Activated CD8-positive, alpha-beta memory T cell treated with anti-CD3 and anti-CD28 coated beads for 24 hours (primary cell): ENCODE measurements at regions not wholly inside any gene's neighbourhood (a gene's known extent, or its start where the extent isn't known, plus 50 kb on each side); places are given as distances from the start of the nearest gene placed in this dataset.

Source experiments
- DNase-seq: peaks from one replicate; pipeline ENCODE4 v3.0.0-alpha.2; 2020

- peak; percentile 77 for DNase-seq
Measured at GRCh38 chrX:39577985-39578869, 519.5 kb downstream of the BCOR start.

- no peak for DNase-seq
Measured at GRCh38 chrX:39580043-39580442, 517.7 kb downstream of the BCOR start.

- no peak for DNase-seq
Measured at GRCh38 chrX:39581411-39581810, 516.3 kb downstream of the BCOR start.

- DNase-seq, result no peak
Measured at GRCh38 chrX:39582091-39582490, 515.7 kb downstream of the BCOR start.

- no peak for DNase-seq
Measured at GRCh38 chrX:39582976-39583375, 514.8 kb downstream of the BCOR start.

- DNase-seq, result no peak
Measured at GRCh38 chrX:39585808-39586207, 511.9 kb downstream of the BCOR start.

- DNase-seq, result no peak
Measured at GRCh38 chrX:39586359-39586758, 511.4 kb downstream of the BCOR start.

GRCh38 chrX:39591099-39591498, 506.7 kb downstream of the BCOR start:
- no peak for DNase-seq

GRCh38 chrX:39592776-39593175, 505.0 kb downstream of the BCOR start:
- no peak for DNase-seq

GRCh38 chrX:39595977-39596376, 501.8 kb downstream of the BCOR start:
- DNase-seq, result no peak

- no peak for DNase-seq
Measured at GRCh38 chrX:39596437-39596836, 501.3 kb downstream of the BCOR start.

GRCh38 chrX:39599339-39599738, 498.4 kb downstream of the BCOR start:
- no peak for DNase-seq

- DNase-seq, result no peak
Measured at GRCh38 chrX:39600222-39600621, 497.5 kb downstream of the BCOR start.

- DNase-seq, result no peak
Measured at GRCh38 chrX:39601231-39602177, 496.3 kb downstream of the BCOR start.

GRCh38 chrX:39602195-39602594, 495.6 kb downstream of the BCOR start:
- no peak for DNase-seq

GRCh38 chrX:39603230-39603629, 494.5 kb downstream of the BCOR start:
- no peak for DNase-seq

- DNase-seq, result no peak
Measured at GRCh38 chrX:39605183-39605582, 492.6 kb downstream of the BCOR start.

GRCh38 chrX:39605866-39606265, 491.9 kb downstream of the BCOR start:
- DNase-seq, result no peak

- no peak for DNase-seq
Measured at GRCh38 chrX:39609941-39610340, 487.8 kb downstream of the BCOR start.

GRCh38 chrX:39611468-39611867, 486.3 kb downstream of the BCOR start:
- peak; percentile 35 for DNase-seq

GRCh38 chrX:39613482-39613995, 484.2 kb downstream of the BCOR start:
- peak; percentile 75 for DNase-seq

- DNase-seq, result peak; percentile 81
Measured at GRCh38 chrX:39613997-39614679, 483.6 kb downstream of the BCOR start.

GRCh38 chrX:39614680-39614998, 483.1 kb downstream of the BCOR start:
- peak; percentile 72 for DNase-seq
